Neural cell (in vitro differentiated cells): ENCODE measurements at regions not wholly inside any gene's neighbourhood (a gene's known extent, or its start where the extent isn't known, plus 50 kb on each side); places are given as distances from the start of the nearest gene placed in this dataset.

Source experiments
- H2AFZ ChIP-seq: fragments of 200-600, 300-800 bp; sonication (generic), shearing (Covaris generic); 2 replicates; pipeline ENCODE4 v1.6.0; 2014; ENCODE audit warnings: low read depth, mild to moderate bottlenecking, antibody characterized with exemption, low read length, moderate library complexity
- H3F3A ChIP-seq: fragments of 200-600 bp; shearing (Covaris generic); 2 replicates; pipeline ENCODE4 v1.6.1; 2016; ENCODE audit warnings: mild to moderate bottlenecking, moderate library complexity, mixed read lengths, antibody characterized with exemption, low read length; ENCODE audit not compliant: insufficient read depth, poor library complexity, severe bottlenecking
- H3K27ac ChIP-seq: fragments of 200-600, 300-800 bp; sonication (generic), shearing (Covaris generic); 2 replicates; pipeline ENCODE4 v1.5.1; 2014; ENCODE audit warnings: mild to moderate bottlenecking, low read length, moderate library complexity
- H3K27me3 ChIP-seq: fragments of 300-800, 200-600 bp; sonication (generic), shearing (Covaris generic); 2 replicates; pipeline ENCODE4 v1.6.0; 2014; ENCODE audit warnings: mild to moderate bottlenecking, low read depth, low read length, moderate library complexity; ENCODE audit not compliant: insufficient read depth
- H3K36me3 ChIP-seq: fragments of 300-800, 200-600 bp; sonication (generic), shearing (Covaris generic); 2 replicates; pipeline ENCODE4 v1.5.1; 2014; ENCODE audit warnings: mild to moderate bottlenecking, antibody characterized with exemption, low read length, moderate library complexity; ENCODE audit not compliant: insufficient read depth
- H3K4me2 ChIP-seq: fragments of 300-800, 200-600 bp; sonication (generic), shearing (Covaris generic); 2 replicates; pipeline ENCODE4 v1.6.0; 2014; ENCODE audit warnings: mild to moderate bottlenecking, low read length
- H3K4me3 ChIP-seq: fragments of 300-800, 200-600 bp; sonication (generic), shearing (Covaris generic); 2 replicates; pipeline ENCODE4 v1.5.1; 2014; ENCODE audit warnings: mild to moderate bottlenecking, low read length, moderate library complexity
- H3K79me2 ChIP-seq: fragments of 200-600 bp; shearing (Covaris generic); replicated peaks from 2 replicates; pipeline ENCODE4 v1.6.0; 2014; ENCODE audit warnings: mild to moderate bottlenecking, low read length, moderate library complexity; ENCODE audit not compliant: insufficient read depth
- H3K9ac ChIP-seq: fragments of 300-800, 200-600 bp; sonication (generic), shearing (Covaris generic); 2 replicates; pipeline ENCODE4 v1.6.1; 2016; ENCODE audit warnings: mild to moderate bottlenecking, low read length, mixed read lengths
- H3K9me2 ChIP-seq: fragments of 200-600 bp; shearing (Covaris generic); 2 replicates; pipeline ENCODE4 v1.6.1; 2016; ENCODE audit warnings: mild to moderate bottlenecking, low read length, mixed read lengths; ENCODE audit not compliant: insufficient read depth
- H3K9me3 ChIP-seq: fragments of 200-600, 300-800 bp; sonication (generic), shearing (Covaris generic); 2 replicates; pipeline ENCODE4 v1.6.1; 2016; ENCODE audit warnings: mild to moderate bottlenecking, mixed run types, low read length, moderate library complexity, mixed read lengths
- H4K20me1 ChIP-seq: fragments of 200-600 bp; shearing (Covaris generic); 2 replicates; pipeline ENCODE4 v1.6.1; 2016; ENCODE audit warnings: mild to moderate bottlenecking, mixed run types; ENCODE audit not compliant: insufficient read depth
- CTCF ChIP-seq: fragments of 450-650 bp; IDR thresholded peaks from 2 replicates; pipeline ENCODE4 v1.5.1; 2014; ENCODE audit warnings: antibody characterized with exemption, mild to moderate bottlenecking, moderate library complexity; ENCODE audit not compliant: poor library complexity, severe bottlenecking
- EP300 ChIP-seq: fragments of 450-650 bp; conservative IDR thresholded peaks from 2 replicates; pipeline ENCODE4 v1.6.1; 2014; ENCODE audit warnings: antibody characterized with exemption, mild to moderate bottlenecking, moderate library complexity; ENCODE audit not compliant: poor library complexity, severe bottlenecking
- EZH2 ChIP-seq: fragments of 200-600, 300-800 bp; shearing (Covaris generic), sonication (generic); IDR thresholded peaks from 2 replicates; pipeline ENCODE4 v1.6.1; 2014; ENCODE audit warnings: antibody characterized with exemption, low read length, borderline replicate concordance, mild to moderate bottlenecking; ENCODE audit not compliant: insufficient read depth, poor library complexity, severe bottlenecking
- MXI1 ChIP-seq: fragments of 450-650 bp; conservative IDR thresholded peaks from 2 replicates; pipeline ENCODE4 v1.6.1; 2014; ENCODE audit warnings: antibody characterized with exemption, mild to moderate bottlenecking; ENCODE audit not compliant: poor library complexity, severe bottlenecking
- POLR2AphosphoS5 ChIP-seq: IDR thresholded peaks from 2 replicates; pipeline ENCODE4 v1.6.1; 2012
- RAD21 ChIP-seq: fragments of 450-650 bp; conservative IDR thresholded peaks from 2 replicates; pipeline ENCODE4 v1.6.1; 2014; ENCODE audit warnings: antibody characterized with exemption, mild to moderate bottlenecking, moderate library complexity
- REST ChIP-seq: IDR thresholded peaks from 2 replicates; pipeline ENCODE4 v1.6.1; 2012; ENCODE audit warnings: borderline replicate concordance
- SMC3 ChIP-seq: fragments of 450-650 bp; conservative IDR thresholded peaks from 2 replicates; pipeline ENCODE4 v1.6.1; 2014; ENCODE audit warnings: antibody characterized with exemption, mild to moderate bottlenecking, moderate library complexity; ENCODE audit not compliant: poor library complexity
- TAF1 ChIP-seq: IDR thresholded peaks from 2 replicates; pipeline ENCODE4 v1.6.1; 2012; ENCODE audit warnings: low read depth

GRCh38 chr1:219433496-219434131 is 179.3 kb downstream of the ZC3H11B start:
- no peak overlapping the region for H3K4me2 ChIP-seq
- H3K27ac ChIP-seq = no peak overlapping the region
- no peaks in the 10 kb centered on the region for H4K20me1 ChIP-seq
- H3K9ac ChIP-seq = no peak overlapping the region
- H3K9me3 ChIP-seq = no peaks in the 10 kb centered on the region
- no peaks in the 10 kb centered on the region for H3F3A ChIP-seq
- H3K9me2 ChIP-seq = no peaks in the 10 kb centered on the region
- no peak for TF ChIP-seq RAD21
- no peak for TF ChIP-seq SMC3
- no peak for TF ChIP-seq EP300
- TF ChIP-seq EZH2 = no peak
- TF ChIP-seq REST = no peak
- no peak for TF ChIP-seq CTCF
- TF ChIP-seq TAF1 = no peak
- TF ChIP-seq POLR2AphosphoS5 = no peak
- TF ChIP-seq MXI1 = no peak
- H3K27me3 ChIP-seq = no peaks in the 10 kb centered on the region
- H3K79me2 ChIP-seq = no peaks in the 10 kb centered on the region
- no peak overlapping the region for H2AFZ ChIP-seq
- no peaks in the 10 kb centered on the region for H3K36me3 ChIP-seq
- no peak overlapping the region for H3K4me3 ChIP-seq

DNA sequence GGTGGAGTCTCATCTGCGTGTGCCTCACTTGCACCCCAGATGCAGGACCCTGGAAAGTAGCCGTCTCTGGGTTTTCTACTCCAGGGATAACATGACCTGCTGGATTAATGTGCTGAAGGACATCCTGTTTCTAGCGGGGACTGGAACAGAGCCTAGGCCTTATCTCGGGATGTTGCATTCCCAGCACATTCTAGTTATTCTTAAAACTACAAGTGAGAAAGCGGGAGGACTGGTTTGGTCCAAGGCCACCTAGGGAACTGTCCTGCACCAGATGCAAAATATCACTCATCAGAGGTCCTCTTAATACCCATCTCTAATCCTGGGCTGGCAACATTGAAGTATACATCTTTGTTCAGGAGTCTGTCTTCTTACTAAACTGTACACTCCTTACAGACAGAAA is 179.9 kb downstream of the ZC3H11B start:
- Histone ChIP-seq H3K9me3 (no peaks in the 10 kb centered on the region), H2AFZ (no peak overlapping the region)

More for the DNA sequence above, 179.9 kb downstream of the ZC3H11B start:
- no peaks in the 10 kb centered on the region for H4K20me1 ChIP-seq
- H3F3A ChIP-seq = no peaks in the 10 kb centered on the region
- TF ChIP-seq SMC3 = no peak
- no peak overlapping the region for H3K9ac ChIP-seq
- H3K27ac ChIP-seq = no peak overlapping the region
- H3K79me2 ChIP-seq = no peaks in the 10 kb centered on the region
- no peaks in the 10 kb centered on the region for H3K27me3 ChIP-seq
- H3K36me3 ChIP-seq = no peaks in the 10 kb centered on the region
- H3K9me2 ChIP-seq = no peaks in the 10 kb centered on the region
- no peak overlapping the region for H3K4me3 ChIP-seq
- no peak overlapping the region for H3K4me2 ChIP-seq
